ENCODE measurements at regions not wholly inside any gene's neighbourhood (a gene's known extent, or its start where the extent isn't known, plus 50 kb on each side); places are given as distances from the start of the nearest gene placed in this dataset.
"Not testable (repeated sequence)": the region's sequence is repeated elsewhere in the genome, so short reads cannot be mapped to it uniquely, and the experiment has no call there.

GRCh38 chr16:88185976-88186888, 196.5 kb upstream of the ZNF469 start:
- not testable (repeated sequence) for DNase-seq (ENCODE audit: low spot score)

DNA sequence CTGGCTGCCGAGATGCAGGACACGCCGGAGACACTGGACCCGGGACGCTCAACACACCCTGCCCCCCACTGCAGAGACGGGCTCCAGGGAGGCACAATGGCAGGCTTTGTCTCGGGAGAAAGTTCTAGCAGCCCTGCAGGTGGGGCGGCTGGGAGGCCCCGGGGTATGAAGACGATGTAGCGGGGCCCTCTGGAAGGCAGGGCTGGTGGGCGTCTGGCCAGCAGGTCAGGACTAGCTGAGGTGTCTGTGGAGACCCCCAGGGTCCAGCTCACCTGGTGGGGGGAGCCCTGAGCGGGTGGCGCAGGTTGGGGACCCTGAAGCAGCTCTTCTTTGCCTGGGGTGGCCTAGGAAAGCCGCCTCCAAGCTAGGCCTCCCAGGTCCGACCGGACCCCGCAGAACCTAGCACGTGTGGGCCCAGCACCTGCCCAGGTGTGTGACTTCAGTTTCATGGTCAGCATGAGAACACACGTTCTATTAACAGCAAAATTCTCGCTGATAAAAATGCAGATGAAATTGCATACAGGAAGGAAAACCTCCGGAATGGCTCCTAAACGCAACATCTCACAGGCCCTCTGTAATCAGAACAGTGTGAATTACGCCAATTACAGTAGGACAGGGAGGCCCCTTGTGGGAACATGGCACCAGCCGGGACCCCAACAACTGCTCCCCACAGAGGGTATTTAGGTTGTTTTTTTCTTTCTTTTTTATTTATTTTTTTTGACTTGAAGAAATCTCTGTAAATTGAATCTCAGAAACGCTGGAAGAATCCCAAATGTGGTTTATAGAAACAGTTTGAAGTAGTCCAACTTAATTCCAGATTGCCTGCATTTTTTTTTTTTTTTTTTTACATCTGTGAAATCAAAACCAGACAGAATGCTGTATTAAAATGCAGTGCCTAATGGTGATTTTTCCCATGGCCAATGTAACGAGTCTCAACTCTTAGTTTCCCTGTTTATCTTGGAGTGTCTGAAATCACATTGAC, 195.6 kb upstream of the ZNF469 start:
- DNase-seq (ENCODE audit: low spot score) = not testable (repeated sequence)

GRCh38 chr16:88188171-88188895, 194.4 kb upstream of the ZNF469 start:
- DNase-seq (ENCODE audit: low spot score) = not testable (repeated sequence)

DNA sequence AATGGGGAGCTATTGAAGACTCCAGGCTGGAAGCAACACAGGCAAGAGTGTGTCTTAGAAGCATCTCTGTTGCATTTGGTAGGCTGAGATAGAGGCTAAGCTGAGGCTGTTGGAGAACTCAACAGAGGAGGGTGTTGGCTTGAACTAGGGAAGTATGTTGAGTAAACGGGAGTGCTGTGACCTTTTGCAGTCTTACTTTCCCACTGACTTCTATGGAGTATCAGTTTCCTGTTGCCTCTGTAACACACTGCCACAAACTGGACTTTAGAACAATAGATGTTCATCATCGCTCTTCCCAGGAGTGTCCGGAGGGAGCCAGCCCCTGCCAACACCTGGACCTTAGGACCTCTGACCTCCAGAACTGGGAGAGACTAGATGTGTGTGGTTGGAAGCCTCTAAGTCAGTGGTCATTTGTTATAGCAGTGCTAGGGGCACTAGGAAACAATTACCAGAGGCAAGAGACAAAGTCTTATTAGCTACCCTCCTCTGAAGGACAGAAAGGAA, 192.1 kb upstream of the ZNF469 start:
- not testable (repeated sequence) for DNase-seq (ENCODE audit: low spot score)

DNA sequence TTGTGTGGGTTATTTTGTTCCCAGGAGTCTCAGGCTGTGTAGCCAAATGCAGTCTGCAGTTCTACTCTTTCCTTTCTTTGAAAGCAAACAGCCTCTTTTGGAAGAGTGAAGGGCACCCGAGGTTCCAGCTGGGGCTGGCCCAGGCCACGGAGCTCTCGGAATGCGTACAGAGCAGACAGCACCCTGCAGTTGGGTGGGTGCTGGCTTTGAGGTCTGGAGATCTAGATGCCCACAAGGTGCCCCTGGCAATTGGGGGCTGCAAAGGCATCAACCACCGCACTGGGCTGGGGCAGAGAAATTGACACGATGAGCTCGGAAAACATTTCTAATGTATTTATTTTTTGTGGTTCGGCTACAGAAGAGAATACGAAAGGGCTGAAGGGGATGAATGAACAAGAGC, 191.6 kb upstream of the ZNF469 start:
- not testable (repeated sequence) for DNase-seq (ENCODE audit: low spot score)

DNA sequence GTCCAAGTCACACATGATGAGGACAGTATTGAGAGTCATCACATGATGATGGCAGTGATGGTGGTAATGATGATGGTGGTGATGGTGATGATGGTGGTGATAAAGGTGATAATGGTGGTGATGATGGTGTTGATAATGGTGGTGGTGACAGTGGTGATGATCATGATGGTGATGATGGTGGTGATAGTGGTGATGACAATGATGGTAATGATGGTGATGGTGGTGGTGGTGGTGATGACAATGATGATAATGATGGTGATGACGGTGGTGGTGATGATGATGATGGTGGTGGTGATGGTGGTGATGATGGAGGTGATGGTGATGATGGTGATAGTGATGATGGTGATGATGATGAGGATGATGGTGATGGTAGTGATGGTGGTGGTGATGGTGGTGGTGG, 190.2 kb upstream of the ZNF469 start:
- no peak for DNase-seq (ENCODE audit: low spot score)

- DNase-seq (ENCODE audit: low spot score) = peak; percentile 65
Measured at GRCh38 chr16:88193706-88194396, 188.9 kb upstream of the ZNF469 start.

DNA sequence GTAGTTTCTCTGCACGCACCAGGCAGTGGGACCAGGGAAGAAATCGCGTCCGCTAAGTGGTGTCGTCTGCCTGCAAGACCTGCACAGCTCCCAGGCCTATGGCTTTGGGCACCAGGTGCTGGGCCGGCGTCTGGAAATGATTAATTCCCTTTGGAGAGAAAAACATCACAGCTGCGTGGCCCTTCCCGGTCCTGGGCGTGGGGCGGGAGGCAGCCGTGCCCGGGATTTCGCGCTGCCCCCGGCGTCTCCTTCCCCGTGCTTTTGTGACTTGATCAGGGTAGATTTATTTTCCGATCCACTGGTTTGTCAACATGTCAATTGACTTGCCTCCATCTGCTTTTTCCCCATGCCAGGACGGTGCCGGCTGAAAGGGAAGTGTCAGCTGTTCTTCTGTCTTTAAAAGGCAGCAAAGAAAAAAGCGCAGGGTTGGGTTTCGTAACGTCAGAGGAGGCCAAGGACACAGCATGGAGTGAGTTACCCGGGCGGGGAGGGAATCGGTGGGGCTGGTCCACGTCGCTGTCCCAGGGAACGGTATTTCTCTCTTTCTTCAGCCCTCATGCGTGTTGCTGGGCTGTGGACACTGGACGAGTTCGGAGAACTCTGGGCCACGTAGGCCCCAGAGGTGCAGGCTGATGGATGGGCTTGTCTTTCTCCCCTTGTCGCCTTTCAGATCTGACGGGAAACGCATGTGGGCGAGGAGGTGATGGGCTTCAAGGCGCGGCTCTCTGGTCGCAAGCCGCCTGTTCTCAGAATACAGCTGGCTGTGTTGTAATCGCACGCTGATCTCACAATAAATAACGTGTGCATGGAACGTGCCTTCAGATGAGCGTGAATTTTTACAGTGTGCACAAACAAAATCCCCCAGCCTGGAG, 188.1 kb upstream of the ZNF469 start:
- DNase-seq (ENCODE audit: low spot score) = peak; percentile 76

GRCh38 chr16:88195269-88195705, 187.5 kb upstream of the ZNF469 start:
- peak; percentile 67 for DNase-seq (ENCODE audit: low spot score)

DNA sequence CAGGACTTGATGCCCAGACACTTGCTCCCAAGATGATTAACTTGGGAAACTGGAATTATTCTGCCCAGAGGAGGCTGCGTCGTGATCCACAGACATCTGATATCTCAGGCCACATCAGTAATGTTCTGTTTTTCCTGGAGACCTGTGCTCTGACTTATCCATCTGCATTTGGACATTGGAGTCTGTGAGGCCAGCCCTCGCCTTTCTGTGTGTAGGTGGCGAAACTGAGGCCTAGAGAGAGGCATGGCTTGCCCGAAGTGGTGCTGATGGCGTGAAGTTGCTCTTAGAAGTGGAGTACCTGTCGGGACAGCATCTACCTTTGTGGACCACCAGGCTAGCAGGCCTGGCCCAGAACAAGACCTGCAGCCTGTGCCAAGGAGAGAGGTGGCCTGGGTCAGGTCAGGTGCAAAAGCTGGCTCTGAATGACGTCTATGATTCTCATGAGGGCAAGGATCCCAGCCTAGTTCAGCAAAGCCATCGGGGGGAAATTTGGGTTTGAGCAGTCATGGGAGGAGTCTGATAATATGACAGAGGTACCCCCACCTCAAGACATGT, 186.8 kb upstream of the ZNF469 start:
- no peak for DNase-seq (ENCODE audit: low spot score)

GRCh38 chr16:88196471-88197400, 186.0 kb upstream of the ZNF469 start:
- DNase-seq (ENCODE audit: low spot score) = no peak

- DNase-seq (ENCODE audit: low spot score) = no peak
Measured at GRCh38 chr16:88197481-88198456, 185.0 kb upstream of the ZNF469 start.

DNA sequence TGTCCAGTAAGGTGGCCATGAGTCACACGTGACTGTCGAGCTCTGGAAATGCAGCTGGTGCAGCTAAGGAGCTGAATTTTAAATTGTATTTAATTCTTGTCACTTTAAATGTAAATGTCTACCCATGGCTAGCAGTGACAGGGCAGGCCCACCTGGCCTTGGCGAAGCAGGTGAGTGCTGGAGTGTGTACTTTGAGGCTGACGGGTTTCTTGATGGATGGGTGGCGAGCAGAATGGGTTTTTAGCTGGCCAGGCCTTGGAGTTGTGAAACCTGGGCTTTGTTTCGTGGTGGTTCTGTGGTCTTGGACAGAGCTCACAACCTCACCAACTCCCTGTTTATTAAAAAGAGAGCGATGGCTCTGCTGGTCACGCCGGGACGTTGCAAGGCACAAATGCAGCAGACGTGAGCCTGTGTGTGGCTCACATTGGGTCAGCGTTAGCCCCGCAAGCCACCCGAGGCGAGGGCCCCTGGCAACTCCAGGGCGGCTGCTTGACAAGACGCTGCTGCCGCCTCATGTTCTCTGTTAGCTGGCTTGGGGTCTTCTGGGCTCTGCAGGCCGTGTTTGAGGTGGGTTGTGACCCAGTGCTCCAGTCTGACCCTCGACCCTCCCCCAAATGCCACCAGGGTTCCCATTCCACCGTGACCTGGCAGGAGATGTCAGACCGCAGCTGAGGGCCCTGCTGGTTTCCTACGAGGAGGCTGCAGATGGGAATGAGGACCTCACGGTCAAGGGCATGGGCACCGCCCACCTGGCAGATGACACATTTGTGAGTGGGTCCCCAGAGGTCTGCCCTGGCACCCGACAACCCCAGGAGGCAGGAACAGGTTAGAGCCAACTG, 184.1 kb upstream of the ZNF469 start:
- DNase-seq (ENCODE audit: low spot score) = not testable (repeated sequence)

DNA sequence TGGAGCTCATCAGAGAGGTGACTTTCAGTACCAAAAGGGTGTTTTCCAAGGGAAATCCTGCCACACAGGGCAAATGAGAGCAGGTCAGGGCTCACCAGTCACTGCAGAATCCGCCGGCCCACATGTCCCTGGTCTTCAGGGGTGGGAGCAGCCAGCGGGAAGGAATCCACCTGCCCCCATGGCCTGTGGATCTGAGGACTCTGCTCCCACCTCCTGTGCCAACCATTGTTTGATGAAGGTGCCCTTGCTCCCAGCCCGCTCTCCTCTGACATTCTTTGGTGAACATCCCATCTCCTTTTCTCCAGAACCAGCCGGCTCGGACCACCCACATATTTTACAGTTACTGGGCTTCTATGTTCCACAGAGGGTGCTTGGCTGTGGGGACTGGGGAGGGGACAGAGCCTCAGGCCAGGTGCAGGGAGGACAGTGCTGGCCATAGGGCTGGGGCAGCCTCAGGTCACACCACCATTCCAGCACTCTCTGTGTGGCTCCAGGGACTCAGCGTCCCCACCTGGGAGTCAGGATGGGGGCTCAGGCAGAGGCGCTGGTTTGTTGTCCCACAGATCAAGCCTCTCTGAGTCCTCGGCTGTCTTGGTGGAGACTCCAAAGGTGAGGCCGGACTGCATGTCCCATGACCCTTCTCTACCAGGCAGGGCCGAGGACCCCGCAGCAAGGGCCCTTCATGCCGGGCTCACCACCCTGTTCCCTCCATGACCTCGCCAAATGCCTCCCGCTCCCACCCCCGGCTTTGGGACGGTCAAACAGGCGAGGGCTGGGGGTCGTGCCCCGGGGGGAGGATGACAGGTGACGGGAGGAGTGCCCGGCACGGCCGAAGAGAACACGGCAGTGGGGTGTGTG, 183.2 kb upstream of the ZNF469 start:
- not testable (repeated sequence) for DNase-seq (ENCODE audit: low spot score)
